C4-2B (cell line): ENCODE measurements at regions not wholly inside any gene's neighbourhood (a gene's known extent, or its start where the extent isn't known, plus 50 kb on each side); places are given as distances from the start of the nearest gene placed in this dataset.

ENCODE experiments used
- CTCF ChIP-seq: fragments of 450-650 bp; conservative IDR thresholded peaks from 2 replicates; pipeline ENCODE4 v1.5.1; 2017; ENCODE audit warnings: mild to moderate bottlenecking
- ZFX ChIP-seq: fragments of 450-650 bp; IDR thresholded peaks from 2 replicates; pipeline ENCODE4 v1.6.1; 2017

DNA sequence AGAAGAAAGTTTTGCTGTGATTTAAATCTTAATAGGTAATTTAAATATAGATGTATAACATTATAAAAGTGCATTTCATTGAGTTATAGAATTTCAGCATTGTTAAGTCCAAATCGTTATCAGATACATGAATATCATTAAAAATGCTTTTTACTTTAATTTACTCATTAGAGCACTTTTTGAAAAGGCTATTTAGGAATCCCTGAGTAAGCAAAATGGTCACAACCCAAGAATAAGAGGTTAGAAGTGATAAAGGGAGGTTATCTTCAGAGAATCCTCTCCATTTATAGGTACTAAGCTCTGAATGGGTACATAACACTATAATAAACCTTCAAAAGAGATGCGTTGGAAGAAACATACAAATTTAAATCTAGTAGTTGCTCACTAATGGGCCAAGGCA is 130.7 kb downstream of the SLC30A10 start:
- no peak for TF ChIP-seq CTCF
- TF ChIP-seq ZFX = no peak
